ENCODE measurements at regions not wholly inside any gene's neighbourhood (a gene's known extent, or its start where the extent isn't known, plus 50 kb on each side); places are given as distances from the start of the nearest gene placed in this dataset.
"Not testable (repeated sequence)": the region's sequence is repeated elsewhere in the genome, so short reads cannot be mapped to it uniquely, and the experiment has no call there.

GRCh38 chr1:104322131-104322530, 572.4 kb downstream of the AMY1C start:
- H3K27me3 Mint-ChIP-seq (ENCODE audit: insufficient read depth, unreplicated experiment): no peaks in the 10 kb centered on the region
- H3K9me3 Mint-ChIP-seq (ENCODE audit: unreplicated experiment): no peaks in the 10 kb centered on the region
- BruUV-seq (replicated peaks): no TSS peak
- H3K36me3 Mint-ChIP-seq (ENCODE audit: insufficient read depth, unreplicated experiment): no peaks in the 10 kb centered on the region
- ChIA-PET CTCF (no interaction called here), POLR2A (no interaction called here)
- peak; percentile 53 for DNase-seq (ENCODE audit: unreplicated experiment)
- H3K27ac Mint-ChIP-seq (ENCODE audit: low read depth, unreplicated experiment): no peak overlapping the region
- H3K4me1 Mint-ChIP-seq (ENCODE audit: insufficient read depth, unreplicated experiment): no peaks in the 10 kb centered on the region
- no peak overlapping the region for H3K4me3 Mint-ChIP-seq (ENCODE audit: unreplicated experiment)
- intact Hi-C loops (cut with micrococcal nuclease): no loop called here
- no peak for TF ChIP-seq CTCF (IDR thresholded peaks at IDR 0.05; ENCODE audit: unreplicated experiment)

- ChIA-PET CTCF (interaction anchor here (0.9 kb wide), 1 partner anchor 1129 kb away, joined by 7 read pairs; no protein-coding TSS in a partner anchor), POLR2A (no interaction called here)
- no peaks in the 10 kb centered on the region for H3K4me1 Mint-ChIP-seq (ENCODE audit: insufficient read depth, unreplicated experiment)
- BruUV-seq (replicated peaks): no TSS peak
- no peak for TF ChIP-seq CTCF (IDR thresholded peaks at IDR 0.05; ENCODE audit: unreplicated experiment)
- DNase-seq (ENCODE audit: unreplicated experiment): no peak
- H3K27me3 Mint-ChIP-seq (ENCODE audit: insufficient read depth, unreplicated experiment): no peaks in the 10 kb centered on the region
- H3K9me3 Mint-ChIP-seq (ENCODE audit: unreplicated experiment): no peaks in the 10 kb centered on the region
- intact Hi-C loops (cut with micrococcal nuclease): no loop called here
- H3K36me3 Mint-ChIP-seq (ENCODE audit: insufficient read depth, unreplicated experiment): no peaks in the 10 kb centered on the region
- no peak overlapping the region for H3K27ac Mint-ChIP-seq (ENCODE audit: low read depth, unreplicated experiment)
- no peak overlapping the region for H3K4me3 Mint-ChIP-seq (ENCODE audit: unreplicated experiment)
These were observed 579.6 kb downstream of the AMY1C start for GRCh38 chr1:104329278-104329677.

- no peaks in the 10 kb centered on the region for H3K27me3 Mint-ChIP-seq (ENCODE audit: insufficient read depth, unreplicated experiment)
- H3K4me1 Mint-ChIP-seq (ENCODE audit: insufficient read depth, unreplicated experiment): no peaks in the 10 kb centered on the region
- no TSS peak for BruUV-seq (replicated peaks)
- no peak for TF ChIP-seq CTCF (IDR thresholded peaks at IDR 0.05; ENCODE audit: unreplicated experiment)
- H3K36me3 Mint-ChIP-seq (ENCODE audit: insufficient read depth, unreplicated experiment): no peaks in the 10 kb centered on the region
- H3K9me3 Mint-ChIP-seq (ENCODE audit: unreplicated experiment): no peaks in the 10 kb centered on the region
- CTCF ChIA-PET: interaction anchor here (0.7 kb wide), 1 partner anchor 9 kb away, joined by 3 read pairs; no protein-coding TSS in a partner anchor
- no peak overlapping the region for H3K4me3 Mint-ChIP-seq (ENCODE audit: unreplicated experiment)
- intact Hi-C loops (cut with micrococcal nuclease): no loop called here
- H3K27ac Mint-ChIP-seq (ENCODE audit: low read depth, unreplicated experiment): no peak overlapping the region
- DNase-seq (ENCODE audit: unreplicated experiment): no peak
- POLR2A ChIA-PET: no interaction called here
These were observed 582.1 kb downstream of the AMY1C start for GRCh38 chr1:104331763-104332162.

- intact Hi-C loops (cut with micrococcal nuclease); DNase-seq (ENCODE audit: unreplicated experiment); H3K36me3 Mint-ChIP-seq (ENCODE audit: insufficient read depth, unreplicated experiment); H3K4me1 Mint-ChIP-seq (ENCODE audit: insufficient read depth, unreplicated experiment); BruUV-seq (replicated peaks); H3K4me3 Mint-ChIP-seq (ENCODE audit: unreplicated experiment); H3K9me3 Mint-ChIP-seq (ENCODE audit: unreplicated experiment); H3K27me3 Mint-ChIP-seq (ENCODE audit: insufficient read depth, unreplicated experiment); H3K27ac Mint-ChIP-seq (ENCODE audit: low read depth, unreplicated experiment); POLR2A ChIA-PET: not testable (repeated sequence)
- CTCF ChIA-PET: interaction anchor here (0.6 kb wide), 1 partner anchor 186 kb away, joined by 3 read pairs; no protein-coding TSS in a partner anchor
These were observed 588.2 kb downstream of the AMY1C start for GRCh38 chr1:104337927-104338326.

- Mint-ChIP-seq H3K27me3 (ENCODE audit: insufficient read depth, unreplicated experiment) (no peaks in the 10 kb centered on the region), H3K36me3 (ENCODE audit: insufficient read depth, unreplicated experiment) (peaks cover 6% of the 10 kb centered on the region), H3K4me3 (ENCODE audit: unreplicated experiment) (no peak overlapping the region), H3K4me1 (ENCODE audit: insufficient read depth, unreplicated experiment) (no peaks in the 10 kb centered on the region), H3K9me3 (ENCODE audit: unreplicated experiment) (peaks cover 8% of the 10 kb centered on the region), H3K27ac (ENCODE audit: low read depth, unreplicated experiment) (no peak overlapping the region)
- intact Hi-C loops (cut with micrococcal nuclease): no loop called here
- CTCF ChIA-PET: no interaction called here
- BruUV-seq (replicated peaks): no TSS peak
- TF ChIP-seq CTCF (IDR thresholded peaks at IDR 0.05; ENCODE audit: unreplicated experiment): no peak
- no peak for DNase-seq (ENCODE audit: unreplicated experiment)
- POLR2A ChIA-PET: no interaction called here
These were observed 592.2 kb downstream of the AMY1C start for GRCh38 chr1:104341944-104342343.

Measured in MCF 10A (cell line).